Activated gamma-delta T cell treated with Interleukin-2 at 50 U/mL for 16 hours (primary cell): ENCODE measurements at regions not wholly inside any gene's neighbourhood (a gene's known extent, or its start where the extent isn't known, plus 50 kb on each side); places are given as distances from the start of the nearest gene placed in this dataset.

Experiments used
- DNase-seq: peaks from one replicate; pipeline ENCODE4 v3.0.0-alpha.2; 2020

GRCh38 chr16:86965840-86966550, 351.2 kb downstream of the C16orf95 start:
- no peak for DNase-seq

- DNase-seq = no peak
Measured at GRCh38 chr16:86966777-86967176, 350.4 kb downstream of the C16orf95 start.

- no peak for DNase-seq
Measured at GRCh38 chr16:86968866-86969265, 348.3 kb downstream of the C16orf95 start.

- no peak for DNase-seq
Measured at GRCh38 chr16:86969716-86970115, 347.5 kb downstream of the C16orf95 start.

- no peak for DNase-seq
Measured at GRCh38 chr16:86970279-86970678, 346.9 kb downstream of the C16orf95 start.

GRCh38 chr16:86970726-86971125, 346.5 kb downstream of the C16orf95 start:
- no peak for DNase-seq

GRCh38 chr16:86971251-86971650, 345.9 kb downstream of the C16orf95 start:
- no peak for DNase-seq

DNA sequence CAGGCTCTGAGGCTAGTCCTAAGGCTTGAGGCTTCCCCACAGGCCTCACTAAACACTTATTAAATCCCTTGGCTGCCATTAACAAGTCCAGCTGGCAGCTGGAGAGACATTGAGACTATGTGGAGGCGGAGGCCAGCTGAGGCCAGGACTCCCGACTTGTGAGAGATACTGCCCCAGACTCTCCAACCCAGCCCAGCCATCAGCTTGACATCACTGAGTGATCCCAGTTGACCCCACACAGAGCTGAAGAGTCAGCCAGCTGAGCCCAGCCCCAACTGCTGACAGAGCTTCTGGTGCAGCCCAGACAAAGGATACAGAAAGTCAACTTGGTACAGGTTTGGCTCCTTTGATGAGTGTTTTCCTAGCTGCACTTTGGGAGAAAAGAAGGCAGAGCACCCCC, 343.1 kb downstream of the C16orf95 start:
- no peak for DNase-seq

GRCh38 chr16:86975445-86975844, 341.7 kb downstream of the C16orf95 start:
- no peak for DNase-seq

DNA sequence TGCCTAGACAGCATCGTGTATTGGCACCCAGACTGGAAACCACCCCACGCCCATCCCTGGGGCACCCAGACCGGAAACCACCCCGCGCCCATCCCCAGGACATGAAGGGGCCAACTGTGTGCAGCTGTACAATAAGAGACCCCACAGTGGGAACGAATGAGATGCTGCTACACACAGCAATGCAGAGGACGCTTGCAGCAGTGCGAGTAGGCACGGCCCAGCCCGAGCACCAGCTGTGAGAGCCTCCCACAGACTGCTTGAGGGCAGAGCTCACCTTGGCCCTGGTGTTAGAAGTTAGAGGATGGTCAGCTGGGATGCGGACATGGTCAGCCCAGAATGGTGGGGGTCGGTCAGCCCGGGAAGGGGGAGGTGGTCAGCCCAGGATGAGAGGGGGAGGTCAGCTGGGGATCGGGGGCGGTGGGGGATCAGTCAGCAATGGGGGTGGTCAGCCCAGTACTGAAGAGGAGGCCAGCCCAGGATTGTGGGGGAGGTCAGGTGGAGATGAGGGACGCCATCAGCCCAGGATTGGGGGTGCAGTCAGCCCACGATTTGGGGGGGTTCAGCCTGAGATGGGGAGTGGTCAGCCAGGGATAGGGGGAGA, 340.0 kb downstream of the C16orf95 start:
- no peak for DNase-seq

DNA sequence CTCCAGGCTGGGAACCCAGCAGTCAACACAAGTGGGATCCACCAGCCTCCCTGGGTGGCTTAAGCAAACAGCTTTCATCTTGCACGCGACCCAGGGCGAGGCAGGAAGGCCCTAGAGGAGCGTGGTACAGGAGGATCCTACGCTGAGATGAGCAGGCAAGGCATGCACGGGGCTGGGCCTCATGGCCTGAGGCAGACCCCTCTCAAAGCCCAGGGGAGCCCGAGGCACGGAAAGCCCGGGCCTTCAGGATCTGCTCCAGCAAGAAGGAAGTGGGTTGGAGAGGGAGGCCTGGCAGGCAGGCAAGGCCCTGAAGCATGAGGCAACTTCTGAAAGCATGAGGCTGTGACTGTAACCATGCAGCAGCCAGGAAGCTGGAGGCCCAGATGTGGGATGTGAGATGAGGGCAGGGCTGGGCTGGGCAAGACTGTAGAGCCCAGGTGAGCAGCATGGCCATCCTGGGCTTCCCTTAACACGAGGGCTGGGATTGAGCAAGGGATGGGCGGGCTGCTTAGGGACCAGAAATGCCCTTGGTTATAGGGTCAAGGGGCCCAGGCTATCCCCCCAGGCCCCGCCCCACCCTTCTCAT, 338.7 kb downstream of the C16orf95 start:
- no peak for DNase-seq

GRCh38 chr16:86979061-86979460, 338.1 kb downstream of the C16orf95 start:
- no peak for DNase-seq

- no peak for DNase-seq
Measured at GRCh38 chr16:86979984-86980553, 337.1 kb downstream of the C16orf95 start.

DNA sequence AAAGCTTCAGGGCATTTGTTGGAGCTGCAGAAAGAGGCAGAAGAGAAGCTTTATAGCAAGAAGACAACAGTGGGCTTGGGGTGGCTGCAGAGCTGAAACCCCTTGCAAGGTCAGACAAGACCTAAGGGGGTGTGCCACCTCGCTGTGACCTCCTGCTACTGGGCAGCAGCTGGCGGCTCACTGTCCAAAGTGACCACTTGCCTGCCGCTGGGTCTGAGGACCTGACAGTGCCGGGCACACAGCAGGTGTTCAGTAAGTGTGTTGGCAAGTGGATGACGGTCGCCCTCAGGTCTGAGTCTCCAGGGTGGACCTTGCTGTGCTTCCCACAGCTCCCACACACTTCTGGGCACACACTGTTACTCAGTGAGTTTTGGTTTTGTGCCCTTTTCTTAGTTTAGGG, 336.5 kb downstream of the C16orf95 start:
- no peak for DNase-seq

- no peak for DNase-seq
Measured at GRCh38 chr16:86982347-86982596, 334.9 kb downstream of the C16orf95 start.

- no peak for DNase-seq
Measured at GRCh38 chr16:86982912-86983311, 334.3 kb downstream of the C16orf95 start.

GRCh38 chr16:86983621-86984020, 333.6 kb downstream of the C16orf95 start:
- DNase-seq = no peak

DNA sequence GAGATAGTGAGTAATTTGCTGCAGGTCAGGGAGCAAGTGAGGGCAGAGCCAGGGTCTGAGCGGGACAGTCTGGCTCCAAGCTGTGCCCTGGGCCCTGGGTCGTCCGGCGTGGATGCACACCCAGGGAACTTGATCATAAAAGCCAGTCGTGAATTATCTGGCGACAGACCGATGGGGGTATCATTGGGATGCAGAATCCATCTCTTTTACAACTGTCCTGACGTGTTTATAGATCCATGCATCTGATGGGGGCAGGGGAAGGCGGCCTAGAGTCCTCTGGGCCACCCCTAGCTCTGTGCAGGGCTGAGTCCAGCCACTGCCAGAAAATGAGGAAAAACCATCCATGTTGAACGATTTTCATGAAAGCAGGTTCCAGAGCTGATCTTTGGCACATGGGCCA, 332.8 kb downstream of the C16orf95 start:
- DNase-seq = no peak

DNA sequence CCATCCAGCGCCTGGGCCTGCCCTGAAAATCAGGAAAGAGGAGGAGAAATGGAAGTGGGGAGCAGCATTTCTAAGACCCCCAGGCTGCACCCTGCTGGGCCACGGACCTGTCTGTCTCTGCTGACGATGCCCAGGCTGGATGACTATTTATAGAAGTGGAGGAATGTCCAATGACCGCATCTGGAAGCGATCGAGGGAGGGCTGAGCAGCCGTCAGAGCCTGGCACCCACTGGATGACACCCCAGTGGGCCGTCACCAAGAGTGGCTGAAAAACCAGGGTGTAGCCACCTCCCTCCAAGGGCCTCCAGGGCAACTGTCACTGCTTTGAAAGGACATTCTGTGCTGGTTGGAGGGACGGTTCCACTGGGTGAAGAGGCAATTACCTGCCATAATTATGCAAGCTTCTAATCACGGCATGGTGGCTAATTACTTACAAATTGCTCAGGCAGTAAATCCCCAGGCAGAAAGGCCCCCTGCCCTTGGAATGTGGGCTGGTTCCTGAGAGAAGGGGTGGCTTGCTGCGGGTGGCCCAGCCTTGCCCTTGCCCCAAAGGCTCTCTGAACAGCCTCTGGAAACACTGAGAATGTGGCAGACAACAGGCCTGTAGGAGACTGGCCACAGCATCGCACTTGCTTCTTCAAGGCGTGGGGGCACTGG, 332.1 kb downstream of the C16orf95 start:
- DNase-seq = no peak

- DNase-seq = no peak
Measured at GRCh38 chr16:86985648-86986015, 331.6 kb downstream of the C16orf95 start.

DNA sequence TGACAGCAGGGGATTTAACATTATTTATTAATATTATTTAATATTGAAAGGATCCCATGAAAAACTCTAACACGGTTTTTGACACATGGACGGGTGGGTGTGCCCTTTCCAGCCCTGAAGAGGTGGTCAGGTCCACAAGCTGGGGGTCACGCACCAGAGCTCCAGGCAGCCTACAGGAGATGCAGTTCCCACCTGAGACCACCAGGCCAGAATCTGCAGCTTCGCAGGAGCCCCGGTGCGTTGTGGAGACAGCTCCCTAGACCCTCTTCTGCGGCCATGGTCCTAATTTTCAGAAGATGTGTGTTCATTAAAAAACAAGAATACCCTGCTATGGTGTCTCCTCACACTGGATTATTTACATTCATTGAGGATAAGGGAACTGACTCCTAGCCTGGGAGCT, 331.1 kb downstream of the C16orf95 start:
- DNase-seq = no peak

GRCh38 chr16:86986809-86987487, 330.2 kb downstream of the C16orf95 start:
- DNase-seq = no peak
